ENCODE measurements at regions not wholly inside any gene's neighbourhood (a gene's known extent, or its start where the extent isn't known, plus 50 kb on each side); places are given as distances from the start of the nearest gene placed in this dataset.

- no peak for TF ChIP-seq POLR2AphosphoS5 (IDR thresholded peaks at IDR 0.05; ENCODE audit: low read depth, low read length)
- TF ChIP-seq POLR2A (IDR thresholded peaks at IDR 0.05; ENCODE audit: low read depth, low read length): no peak
Measured at GRCh38 chr10:8400892-8401291, 346.4 kb downstream of the GATA3 start.
